Spleen (tissue), 11 donors: ENCODE measurements at regions not wholly inside any gene's neighbourhood (a gene's known extent, or its start where the extent isn't known, plus 50 kb on each side); places are given as distances from the start of the nearest gene placed in this dataset.

ENCODE experiments used
- DNase-seq: peaks from one replicate; pipeline ENCODE4 v3.0.0-alpha.2; 2020
- H3K27ac ChIP-seq, 8 donors: fragments of 200-600 bp; sonication (generic) in 7 of 8; 1 replicate in 4 of 8; 2 replicates in 4 of 8; pipeline versions ENCODE4 v1.5.0 to v1.8.0; 2016 to 2021; ENCODE audit warnings: inconsistent platforms in 4 of 8, mild to moderate bottlenecking in 4 of 8, moderate library complexity in 1 of 8
- H3K27me3 ChIP-seq, 7 donors: fragments of 200-600 bp; sonication (generic) in 6 of 7; replicated peaks in 1 of 7; 1 replicate in 4 of 7; 2 replicates in 3 of 7; pipeline versions ENCODE4 v1.5.0 to v1.8.0; 2016 to 2021; ENCODE audit warnings: inconsistent platforms in 3 of 7, mild to moderate bottlenecking in 1 of 7
- H3K36me3 ChIP-seq, 6 donors: fragments of 200-600 bp; sonication (generic) in 5 of 6; 1 replicate in 4 of 6; 2 replicates in 2 of 6; pipeline versions ENCODE4 v1.5.0 to v1.8.0; 2016 to 2021; ENCODE audit warnings: inconsistent platforms in 2 of 6
- H3K4me1 ChIP-seq, 6 donors: fragments of 200-600 bp; sonication (generic) in 5 of 6; 1 replicate in 3 of 6; 2 replicates in 3 of 6; pipeline versions ENCODE4 v1.5.0 to v1.8.0; 2016 to 2021; ENCODE audit warnings: inconsistent platforms in 3 of 6
- H3K4me3 ChIP-seq, 8 donors: fragments of 200-600 bp; sonication (generic) in 7 of 8; 1 replicate in 4 of 8; 2 replicates in 4 of 8; pipeline versions ENCODE4 v1.5.0 to v1.8.0; 2016 to 2021; ENCODE audit warnings: inconsistent platforms in 4 of 8, mild to moderate bottlenecking in 4 of 8, moderate library complexity in 2 of 8
- H3K9me3 ChIP-seq, 8 donors: fragments of 200-600 bp; sonication (generic) in 7 of 8; 1 replicate in 4 of 8; 2 replicates in 4 of 8; pipeline versions ENCODE4 v1.5.0 to v1.8.0; 2016 to 2021; ENCODE audit warnings: inconsistent platforms in 4 of 8
- POLR2A ChIP-seq, 3 donors: fragments of 450-650 bp; IDR thresholded peaks; one replicate each; pipeline ENCODE4 v1.5.1; 2017; ENCODE audit warnings: antibody characterized with exemption in 3 of 3, mild to moderate bottlenecking in 1 of 3
- POLR2AphosphoS5 ChIP-seq, 3 donors: sonication (generic); formaldehyde crosslinking; IDR thresholded peaks; one replicate each; pipeline ENCODE4 v1.5.1; 2017; ENCODE audit warnings: antibody characterized with exemption in 3 of 3
- WGBS, 5 donors: extraction: QIAGEN DNeasy Blood & Tissue Kit in 3 of 5; methylation state at CpG; one replicate each; pipeline versions ENCODE4 v1.1.5 to v1.1.7; 2013 to 2018; 5-methylcytosine and 5-hydroxymethylcytosine counted together
- intact Hi-C: fragments of 100-400 bp; cut with DNase I; formaldehyde crosslinking; loops from one replicate; pipeline ENCODE4 v1.15.0; 2023; ENCODE audit warnings: low total_unique reads
- TF ChIP-seq, protein P1 (sequence below), 11 experiments: fragments of 200-600 bp in 7 of 11; fragments of 450-650 bp in 4 of 11; sonication (generic) in 4 of 11; IDR thresholded peaks in 8 of 11; conservative IDR thresholded peaks in 3 of 11; 1 replicate in 7 of 11; 2 replicates in 4 of 11; pipeline versions ENCODE4 v1.4.0 to v1.8.0; 2016 to 2021; ENCODE audit warnings: antibody characterized with exemption in 11 of 11, inconsistent platforms in 4 of 11, mild to moderate bottlenecking in 1 of 11
- donor health status: healthy with polysubstance abuse.
- donor health status: DM: no; HTN: no; CAD: no; lungs with moderate emphysema.
- donor health status: DM: no; HTN: no; CAD: no.
- donor health status: Bipolar disorder and iron deficiency.
- donor health status: healthy.
- donor health status: DM: no; HTN: no; CAD: no.
- donor health status: DM: yes; HTN: yes; CAD: no.

DNA sequence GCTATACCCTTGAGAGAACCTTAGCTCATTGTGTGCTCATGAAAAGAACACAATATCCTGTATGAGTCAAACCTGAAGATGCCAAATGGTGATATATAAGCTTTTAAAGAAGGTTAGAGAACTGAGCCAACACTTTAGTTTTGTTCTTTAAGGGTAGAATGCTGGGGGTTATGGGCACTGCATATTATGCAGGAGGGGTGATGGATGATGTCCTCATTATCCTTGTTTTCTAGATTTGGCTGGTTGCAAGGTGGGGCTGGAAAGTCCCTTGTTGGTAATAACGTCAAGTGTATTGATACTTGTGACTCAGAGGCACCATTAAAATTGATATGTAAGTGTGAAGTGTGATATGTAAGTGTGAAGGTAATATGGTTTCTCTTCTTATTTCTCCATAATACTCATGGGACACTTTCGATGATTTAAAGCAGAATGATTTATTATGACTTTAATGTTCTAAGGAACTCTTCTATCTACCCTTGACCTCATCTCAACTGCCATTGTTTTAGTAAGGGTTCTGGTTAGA, 113.7 kb upstream of the DTNBP1 start:
- no peaks in the 10 kb centered on the region for H3K4me1 ChIP-seq
- no peak overlapping the region for H3K27ac ChIP-seq
- H3K4me3 ChIP-seq, result no peak overlapping the region
- 58 to 79% (median 67%) methylated on average over 2 of the region's 2 CpGs for WGBS, 5 donors
- no peak for DNase-seq
- TF ChIP-seq, protein P1, sequence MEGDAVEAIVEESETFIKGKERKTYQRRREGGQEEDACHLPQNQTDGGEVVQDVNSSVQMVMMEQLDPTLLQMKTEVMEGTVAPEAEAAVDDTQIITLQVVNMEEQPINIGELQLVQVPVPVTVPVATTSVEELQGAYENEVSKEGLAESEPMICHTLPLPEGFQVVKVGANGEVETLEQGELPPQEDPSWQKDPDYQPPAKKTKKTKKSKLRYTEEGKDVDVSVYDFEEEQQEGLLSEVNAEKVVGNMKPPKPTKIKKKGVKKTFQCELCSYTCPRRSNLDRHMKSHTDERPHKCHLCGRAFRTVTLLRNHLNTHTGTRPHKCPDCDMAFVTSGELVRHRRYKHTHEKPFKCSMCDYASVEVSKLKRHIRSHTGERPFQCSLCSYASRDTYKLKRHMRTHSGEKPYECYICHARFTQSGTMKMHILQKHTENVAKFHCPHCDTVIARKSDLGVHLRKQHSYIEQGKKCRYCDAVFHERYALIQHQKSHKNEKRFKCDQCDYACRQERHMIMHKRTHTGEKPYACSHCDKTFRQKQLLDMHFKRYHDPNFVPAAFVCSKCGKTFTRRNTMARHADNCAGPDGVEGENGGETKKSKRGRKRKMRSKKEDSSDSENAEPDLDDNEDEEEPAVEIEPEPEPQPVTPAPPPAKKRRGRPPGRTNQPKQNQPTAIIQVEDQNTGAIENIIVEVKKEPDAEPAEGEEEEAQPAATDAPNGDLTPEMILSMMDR (IDR thresholded peaks at IDR 0.05 in 8 of 11, conservative IDR thresholded peaks at IDR 0.05 in 3 of 11), result no peak
- TF ChIP-seq POLR2A (IDR thresholded peaks at IDR 0.05) (no peak), POLR2AphosphoS5 (IDR thresholded peaks at IDR 0.05) (no peak)
- no peaks in the 10 kb centered on the region for H3K36me3 ChIP-seq
- intact Hi-C loops, result no loop called here
- no peaks in the 10 kb centered on the region for H3K9me3 ChIP-seq
- H3K27me3 ChIP-seq, result no peaks in the 10 kb centered on the region

- Histone ChIP-seq H3K9me3 (no peaks in the 10 kb centered on the region), H3K36me3 (no peaks in the 10 kb centered on the region), H3K4me3 (no peak overlapping the region), H3K27ac (no peak overlapping the region), H3K27me3 (no peaks in the 10 kb centered on the region), H3K4me1 (no peaks in the 10 kb centered on the region)
- no peak for DNase-seq
- WGBS, 5 donors, result 81 to 92% (median 85%) methylated on average over 5 of the region's 5 CpGs
- intact Hi-C loops, result no loop called here
- TF ChIP-seq, protein P1 (IDR thresholded peaks at IDR 0.05 in 8 of 11, conservative IDR thresholded peaks at IDR 0.05 in 3 of 11), result no peak
- TF ChIP-seq POLR2AphosphoS5 (IDR thresholded peaks at IDR 0.05) (no peak), POLR2A (IDR thresholded peaks at IDR 0.05) (no peak)
Measured at GRCh38 chr6:15775741-15776140, 112.9 kb upstream of the DTNBP1 start.

GRCh38 chr6:15775076-15775634, 112.3 kb upstream of the DTNBP1 start:
- Histone ChIP-seq H3K9me3 (no peaks in the 10 kb centered on the region), H3K4me1 (peaks cover 0 to 3% (median 0%) of the 10 kb centered on the region in 6 donors), H3K27me3 (no peaks in the 10 kb centered on the region), H3K4me3 (no peak overlapping the region), H3K27ac (no peak overlapping the region), H3K36me3 (no peaks in the 10 kb centered on the region)
- intact Hi-C loops, result no loop called here
- TF ChIP-seq POLR2AphosphoS5 (IDR thresholded peaks at IDR 0.05), result no peak
- TF ChIP-seq, protein P1 (IDR thresholded peaks at IDR 0.05 in 8 of 11, conservative IDR thresholded peaks at IDR 0.05 in 3 of 11), result no peak
- no peak for TF ChIP-seq POLR2A (IDR thresholded peaks at IDR 0.05)
- 66 to 98% (median 96%) methylated on average over 2 of the region's 2 CpGs for WGBS, 5 donors
- DNase-seq, result no peak

DNA sequence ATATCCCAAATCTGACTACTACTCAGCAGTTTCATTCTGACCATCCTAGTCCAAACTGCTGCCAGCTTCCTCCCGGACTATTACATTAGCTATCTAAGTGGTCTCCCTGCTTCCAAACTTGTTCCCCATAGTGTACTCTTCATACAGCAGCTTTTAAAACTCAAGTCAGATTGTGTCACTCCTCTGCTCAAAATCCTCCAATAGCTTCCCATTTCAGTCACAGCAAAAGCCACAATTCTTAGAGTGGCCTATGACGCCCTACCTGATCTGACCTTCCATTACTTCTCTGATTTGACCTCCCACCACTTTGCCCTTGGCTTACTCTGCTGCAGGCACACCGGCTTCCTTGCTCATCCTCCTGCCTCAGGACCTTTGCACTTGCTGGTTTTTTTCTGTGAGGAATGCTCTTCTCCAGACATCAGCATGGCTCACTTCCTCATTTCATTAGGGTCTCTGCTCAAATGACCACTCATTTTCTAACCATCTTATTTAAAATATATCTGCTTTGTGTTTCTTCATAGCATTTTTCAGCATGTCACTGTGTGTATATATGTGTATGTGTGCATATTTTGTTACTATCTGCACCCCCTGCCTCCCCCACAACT, 111.1 kb upstream of the DTNBP1 start:
- TF ChIP-seq POLR2A (IDR thresholded peaks at IDR 0.05), result no peak
- TF ChIP-seq, protein P1 (IDR thresholded peaks at IDR 0.05 in 8 of 11, conservative IDR thresholded peaks at IDR 0.05 in 3 of 11), result no peak
- no peak for TF ChIP-seq POLR2AphosphoS5 (IDR thresholded peaks at IDR 0.05)
- DNase-seq, result no peak
- no peak overlapping the region for H3K27ac ChIP-seq
- H3K4me3 ChIP-seq, result no peak overlapping the region
- H3K9me3 ChIP-seq, result no peaks in the 10 kb centered on the region
- H3K27me3 ChIP-seq, result no peaks in the 10 kb centered on the region
- 78 to 88% (median 83%) methylated on average over 3 of the region's 3 CpGs for WGBS, 5 donors
- H3K36me3 ChIP-seq, result no peaks in the 10 kb centered on the region
- peaks cover 0 to 5% (median 0%) of the 10 kb centered on the region in 6 donors for H3K4me1 ChIP-seq
- intact Hi-C loops, result no loop called here
